NCI-H146 treated with DMSO at 0.1 percent for 48 hours (cell line): ENCODE measurements at regions not wholly inside any gene's neighbourhood (a gene's known extent, or its start where the extent isn't known, plus 50 kb on each side); places are given as distances from the start of the nearest gene placed in this dataset.
"Not testable (repeated sequence)": the region's sequence is repeated elsewhere in the genome, so short reads cannot be mapped to it uniquely, and the experiment has no call there.

ENCODE experiments used
- DNase-seq: peaks from one replicate; lab custom pipeline; 2025; ENCODE audit not compliant: unreplicated experiment; lab: John Stamatoyannopoulos, UW

DNA sequence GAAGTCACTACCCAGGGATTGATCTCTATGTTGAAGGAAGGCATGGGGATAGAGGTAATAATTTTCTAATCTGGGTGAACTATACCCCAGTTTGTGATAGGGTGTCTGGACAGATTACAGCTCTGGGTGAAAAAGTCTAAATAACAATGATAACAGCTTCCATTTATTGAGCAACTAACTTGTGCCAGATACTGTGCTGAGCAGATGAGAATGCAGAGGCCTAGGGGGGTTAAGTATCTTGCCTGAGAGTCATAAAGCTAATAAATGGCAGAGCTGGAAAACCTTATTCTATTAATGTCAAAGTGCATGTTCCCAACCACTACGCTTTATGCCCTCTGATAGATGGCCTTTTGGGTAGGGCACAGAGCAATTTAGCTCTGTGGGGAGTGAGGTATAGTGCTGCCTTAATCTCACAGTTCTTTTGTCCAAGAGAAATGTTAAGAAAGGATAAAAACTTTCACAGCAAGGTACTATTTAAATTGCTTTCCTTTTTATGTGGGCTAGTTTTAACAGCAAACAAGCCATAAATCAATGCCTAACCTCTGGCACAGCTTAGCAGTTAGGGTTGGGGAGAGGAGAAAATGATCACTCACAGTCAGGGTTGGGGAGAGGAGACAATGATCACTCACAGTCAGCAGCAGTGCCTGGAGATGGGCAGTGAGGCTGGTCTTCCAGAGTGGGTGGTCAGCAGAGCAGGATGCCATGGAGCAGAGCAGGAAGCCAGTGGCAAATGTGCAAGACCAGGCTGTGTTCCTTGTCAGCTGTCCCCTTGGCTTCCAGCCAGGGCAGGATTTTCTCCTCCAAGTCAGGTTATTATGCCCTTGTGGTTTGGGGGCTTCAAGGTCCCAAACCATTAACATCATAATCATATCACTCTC lies 187.0 kb downstream of the CARTPT start:
- DNase-seq, result peak; percentile 98

DNA sequence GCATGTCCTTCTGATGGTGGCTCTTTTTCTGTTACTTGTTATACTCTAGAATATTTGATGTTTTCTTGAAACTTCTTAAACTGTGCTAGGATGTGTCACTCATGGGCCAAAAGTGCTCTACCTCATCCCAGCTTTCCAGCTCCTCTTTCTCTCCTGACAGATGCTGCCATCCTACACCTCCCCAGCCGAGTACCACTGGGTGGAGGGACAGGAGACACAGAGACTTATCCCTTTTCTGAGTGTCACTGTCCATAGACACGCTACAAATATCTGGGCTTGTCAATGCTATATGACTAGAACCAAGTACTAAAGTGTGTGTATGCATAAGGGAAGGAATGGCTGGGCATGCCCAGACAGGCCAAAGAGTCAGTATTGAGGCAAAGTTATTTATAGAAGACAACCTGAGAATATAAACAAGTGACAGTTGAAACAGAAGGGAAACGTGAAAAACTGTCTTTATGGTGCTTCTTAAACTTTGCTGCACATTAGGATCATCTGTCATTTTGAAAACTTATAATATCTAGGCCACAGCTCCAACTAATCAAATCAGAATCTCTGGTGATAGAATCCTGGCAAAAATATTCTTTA lies 188.0 kb downstream of the CARTPT start:
- DNase-seq, result peak; percentile 41

DNA sequence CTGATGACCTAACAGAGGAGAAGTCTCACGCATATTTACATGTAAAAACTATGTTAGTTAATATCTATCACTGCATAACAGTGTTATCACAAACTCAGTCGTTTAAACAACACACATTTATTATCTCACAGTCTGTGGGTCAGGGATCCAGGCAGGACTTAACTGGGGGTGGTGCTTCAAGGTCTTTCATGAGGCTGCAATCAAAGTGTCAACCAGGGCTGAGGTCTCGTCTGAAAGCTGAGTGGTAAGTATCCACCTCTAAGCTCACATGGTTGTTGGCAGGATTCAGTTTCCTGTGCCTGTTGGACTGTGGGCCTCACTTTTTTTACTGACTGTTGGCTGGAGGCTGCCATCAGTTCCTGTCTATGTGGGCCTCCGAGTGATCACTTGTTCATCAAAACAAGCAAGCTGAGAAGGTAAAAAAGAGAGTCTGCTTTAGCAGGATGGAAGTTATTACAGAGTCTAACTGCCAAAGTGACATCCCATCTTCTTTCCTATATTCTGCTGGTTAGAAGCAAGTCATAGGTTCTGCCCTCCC lies 188.6 kb downstream of the CARTPT start:
- DNase-seq, result peak; percentile 33

DNA sequence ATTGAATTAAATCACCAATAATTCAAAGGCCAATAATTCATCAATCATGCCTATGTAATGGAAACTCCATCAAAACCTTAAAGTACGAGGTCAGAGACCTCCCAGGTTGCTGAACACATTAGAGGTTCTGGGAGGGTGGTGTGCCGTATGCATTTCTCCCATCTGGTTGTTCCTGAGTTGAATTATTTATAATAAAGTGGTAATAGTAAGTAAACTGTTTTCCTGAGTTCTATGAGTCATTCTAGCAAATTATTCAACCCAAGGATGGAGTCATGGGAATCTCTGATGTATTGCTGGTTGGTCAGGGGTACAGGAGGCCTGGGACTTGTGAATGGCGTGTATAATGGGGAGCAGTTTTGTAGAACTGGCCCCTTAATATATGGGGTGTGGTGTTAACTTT lies 191.7 kb downstream of the CARTPT start:
- no peak for DNase-seq

DNA sequence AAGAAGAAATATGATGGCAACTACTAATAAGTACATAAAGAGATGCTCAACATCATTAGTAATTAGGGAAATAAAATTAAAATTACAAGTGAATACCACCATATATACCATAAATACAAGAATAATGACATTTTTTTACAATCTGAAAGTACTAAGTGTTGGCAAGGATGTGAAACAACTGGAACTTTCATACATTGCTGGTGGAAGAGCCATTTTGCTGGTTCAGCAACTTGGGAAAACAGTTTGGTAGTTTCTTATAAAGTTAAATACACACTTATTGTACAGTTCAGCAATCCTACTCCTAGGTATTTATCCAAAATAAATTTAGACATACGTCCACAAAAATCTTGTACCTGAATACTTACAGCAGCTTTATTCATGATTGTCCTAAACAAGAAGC lies 192.9 kb downstream of the CARTPT start:
- no peak for DNase-seq

DNA sequence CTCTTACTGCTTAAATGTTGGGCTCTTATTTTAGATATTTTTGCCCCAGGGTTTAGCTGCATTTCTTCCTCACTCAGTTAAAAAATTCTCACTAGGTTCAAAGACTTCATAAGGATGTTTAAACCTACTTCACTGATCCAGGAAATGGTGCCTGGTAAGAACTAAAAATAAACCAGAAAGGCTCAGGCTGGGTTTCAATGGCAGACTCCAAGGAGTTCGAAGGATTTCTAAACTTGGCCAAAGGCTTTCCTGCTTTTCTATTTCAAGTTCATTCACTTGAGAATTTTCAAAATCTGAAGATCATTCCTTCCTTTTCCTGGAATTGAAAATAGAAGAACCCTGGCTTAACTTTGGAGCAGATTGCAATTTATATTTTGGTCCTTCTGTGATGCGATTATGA lies 193.0 kb upstream of the MAP1B start:
- no peak for DNase-seq

DNA sequence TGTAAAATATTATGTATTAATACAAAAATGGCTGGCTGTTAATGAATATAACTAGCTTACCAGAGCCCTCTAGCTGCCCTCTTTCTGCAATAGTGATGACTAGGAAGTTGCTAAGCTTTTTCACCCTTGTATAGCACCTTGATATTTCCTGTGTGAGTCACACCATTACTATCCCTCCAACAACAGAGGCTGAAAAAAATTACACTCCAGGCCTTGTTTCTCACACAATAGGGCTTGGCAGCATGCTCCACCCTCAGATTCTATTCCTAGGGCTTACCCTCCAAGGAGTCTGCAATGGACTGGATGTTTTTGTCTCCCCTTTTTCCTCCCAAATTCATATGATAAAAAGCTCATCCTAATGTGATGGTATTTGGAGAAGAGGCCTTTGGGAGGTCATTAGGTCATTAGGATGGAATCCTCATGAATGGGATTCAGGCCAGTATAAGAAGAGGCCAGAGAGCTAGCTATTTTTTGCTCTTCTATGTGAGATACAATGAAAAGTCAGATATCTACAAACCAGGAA lies 184.6 kb upstream of the MAP1B start:
- DNase-seq, result no peak

DNA sequence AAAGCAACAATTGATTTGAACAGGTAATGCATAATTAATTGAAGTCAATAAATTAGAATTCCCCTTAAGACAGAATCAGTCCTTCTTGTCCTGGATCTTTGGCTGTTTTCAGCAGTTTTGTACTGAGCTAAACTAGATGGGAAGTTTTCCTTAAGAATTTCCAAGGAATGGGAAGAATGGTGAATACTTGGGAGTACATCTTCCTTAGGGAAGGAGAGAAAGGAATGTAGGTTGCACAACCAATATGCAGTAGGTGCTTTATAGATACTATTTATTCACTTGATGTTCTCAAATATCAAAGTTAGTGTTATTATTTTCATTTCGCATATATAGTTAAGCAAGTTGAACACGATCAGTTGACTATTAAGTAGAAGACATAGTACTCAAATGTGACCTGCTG lies 183.5 kb upstream of the MAP1B start:
- no peak for DNase-seq

DNA sequence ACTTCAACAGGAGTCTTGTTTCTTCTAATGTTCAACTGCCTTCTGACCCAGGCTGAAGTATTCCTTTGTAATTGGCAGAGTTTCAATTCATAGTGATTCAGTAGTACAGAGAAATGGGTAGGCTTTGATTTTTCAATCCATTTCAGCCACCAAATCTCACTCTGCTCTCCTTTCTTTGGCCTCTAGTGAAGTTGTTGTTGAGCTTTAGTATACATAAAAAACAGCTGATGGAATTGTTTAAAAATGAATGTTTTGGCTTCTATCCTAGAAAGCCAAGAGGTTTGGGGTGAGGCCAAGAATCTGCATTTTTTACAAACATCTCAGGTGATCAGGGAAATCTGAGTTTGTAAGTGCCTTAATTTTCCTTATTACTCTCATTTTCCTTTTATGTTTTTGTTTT lies 182.9 kb upstream of the MAP1B start:
- no peak for DNase-seq

DNA sequence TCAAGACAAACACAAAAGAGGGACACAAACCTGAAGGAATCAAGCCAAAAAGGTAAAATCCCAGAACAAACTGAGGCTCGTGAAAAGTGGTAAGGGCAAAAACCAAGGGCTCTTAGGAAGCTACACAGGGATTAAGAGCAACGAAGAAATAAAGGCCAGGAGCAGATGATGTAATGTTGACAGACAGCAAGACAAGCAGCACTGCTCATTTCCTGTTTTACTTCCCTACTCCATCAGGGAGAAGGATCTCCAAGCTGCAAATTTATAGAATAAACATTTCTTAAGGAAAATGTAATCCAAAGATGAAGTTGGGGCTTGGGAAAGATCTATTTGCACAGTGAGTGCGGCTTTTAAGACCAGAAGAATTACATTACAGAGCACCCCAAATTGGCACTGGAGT lies 182.3 kb upstream of the MAP1B start:
- DNase-seq, result no peak

DNA sequence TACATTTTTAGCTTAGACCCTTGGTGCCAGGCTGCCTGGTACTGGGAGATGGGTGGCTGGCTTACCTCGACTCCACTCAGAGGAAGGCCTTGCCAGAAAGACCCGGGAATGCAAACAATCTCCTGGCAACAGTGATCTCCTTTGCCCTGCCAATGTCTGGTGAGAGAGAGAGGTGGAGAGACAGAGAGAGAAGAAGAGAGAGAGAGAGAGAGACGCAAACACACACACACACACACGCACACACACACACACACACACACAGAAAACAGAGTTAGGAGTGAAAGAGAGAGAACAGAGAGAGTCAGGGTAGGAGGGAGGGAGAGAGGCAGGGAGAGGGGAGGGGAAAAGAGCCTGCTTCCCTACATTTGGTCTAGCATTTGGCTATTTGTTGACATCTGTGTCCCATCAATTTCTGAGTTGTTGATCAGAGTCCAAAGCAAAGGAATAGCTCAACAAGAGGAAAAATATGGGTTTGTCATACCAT lies 181.6 kb upstream of the MAP1B start:
- no peak for DNase-seq

DNA sequence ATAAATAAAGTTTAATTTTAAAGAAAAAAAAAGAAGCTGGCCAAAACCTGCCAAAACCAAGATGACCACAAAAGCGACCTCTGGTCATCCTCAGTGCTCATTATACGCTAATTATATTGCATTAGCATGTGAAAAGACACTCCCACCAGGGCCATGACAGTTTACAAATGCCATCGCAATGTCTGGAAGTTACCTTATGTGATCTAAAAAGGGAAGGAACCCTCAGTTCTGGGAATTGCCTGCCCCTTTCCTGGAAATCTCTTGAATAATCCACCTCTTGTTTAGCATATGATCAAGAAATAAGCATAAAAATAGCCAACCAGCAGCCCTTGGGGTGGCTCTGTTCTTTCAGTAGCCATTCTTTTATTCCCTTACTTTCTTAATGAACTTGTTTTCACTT lies 178.3 kb upstream of the MAP1B start:
- no peak for DNase-seq

DNA sequence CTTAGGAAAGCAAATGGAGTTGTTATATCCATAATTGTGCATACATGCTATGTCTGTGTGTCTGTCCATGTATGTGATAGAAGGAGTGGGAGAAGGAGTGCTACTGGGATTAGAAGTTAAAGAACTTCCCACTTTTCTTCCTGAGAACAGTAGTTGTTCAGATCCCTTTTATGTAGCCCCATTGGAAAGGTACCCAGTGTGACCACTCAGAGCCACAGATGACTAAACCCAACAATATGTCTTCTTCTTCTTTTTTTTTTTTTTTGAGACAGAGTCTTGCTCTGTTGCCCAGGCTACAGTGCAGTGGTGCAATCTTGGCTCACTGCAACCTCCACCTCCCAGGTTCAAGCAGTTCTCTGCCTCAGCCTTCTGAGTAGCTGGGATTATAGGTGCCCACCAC lies 176.7 kb upstream of the MAP1B start:
- DNase-seq, result not testable (repeated sequence)

DNA sequence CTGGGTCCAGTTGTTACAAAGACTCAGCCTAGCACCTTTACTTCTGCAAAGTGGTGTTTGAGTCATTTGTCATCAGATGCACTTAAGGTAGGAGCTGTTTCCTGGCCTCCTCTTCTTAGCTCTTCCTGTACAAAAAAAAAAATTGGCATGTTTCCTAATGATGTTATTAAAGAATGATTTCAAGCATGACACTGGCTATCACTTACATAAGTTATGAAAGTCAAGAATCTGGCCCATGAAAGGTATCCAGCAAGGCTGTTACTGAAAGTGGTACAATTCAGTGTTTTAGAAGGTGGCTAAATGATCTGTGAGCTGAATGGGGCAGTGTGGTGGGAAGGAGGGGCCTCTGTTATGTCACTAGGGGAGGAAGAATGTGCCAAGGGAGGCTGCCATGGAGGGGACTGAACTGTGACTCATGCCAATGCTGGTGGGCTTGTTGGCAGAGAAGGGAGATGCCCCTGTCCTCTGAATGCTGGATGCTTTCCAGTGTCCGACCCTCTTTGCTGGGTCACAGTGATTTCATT lies 175.1 kb upstream of the MAP1B start:
- no peak for DNase-seq

DNA sequence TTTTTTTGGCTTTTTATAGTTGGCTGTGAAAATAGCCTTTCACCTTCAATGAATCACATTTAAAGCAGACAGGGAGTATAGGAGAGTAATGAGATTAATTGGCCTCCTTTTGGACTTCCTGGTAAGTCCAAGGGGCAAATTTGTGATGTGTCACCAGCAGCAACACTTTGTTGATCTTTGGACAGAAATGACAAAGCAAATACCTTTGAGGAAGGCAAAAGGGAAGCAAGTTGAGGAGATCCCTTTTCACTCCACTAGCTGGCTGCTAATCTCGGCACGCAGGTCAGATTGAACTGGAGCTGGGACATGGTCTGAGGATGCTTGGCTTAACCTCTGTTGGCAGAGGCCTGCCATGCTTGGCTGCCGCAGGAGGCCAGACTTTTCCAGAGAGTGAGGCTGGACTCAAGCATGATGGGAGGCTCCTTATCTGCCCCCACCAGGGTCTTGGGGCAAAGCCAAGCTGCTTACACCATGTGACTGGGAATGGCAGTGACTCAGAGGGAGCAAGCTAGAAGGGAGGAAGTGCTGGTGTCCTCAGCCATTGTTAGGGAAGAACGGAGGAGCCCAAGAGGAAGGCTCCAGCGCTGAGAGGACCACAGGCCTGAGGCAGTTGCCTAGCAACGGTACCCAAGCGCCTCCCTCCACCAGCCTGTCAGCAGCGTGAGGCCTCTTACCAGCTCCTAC lies 174.5 kb upstream of the MAP1B start:
- peak; percentile 62 for DNase-seq

DNA sequence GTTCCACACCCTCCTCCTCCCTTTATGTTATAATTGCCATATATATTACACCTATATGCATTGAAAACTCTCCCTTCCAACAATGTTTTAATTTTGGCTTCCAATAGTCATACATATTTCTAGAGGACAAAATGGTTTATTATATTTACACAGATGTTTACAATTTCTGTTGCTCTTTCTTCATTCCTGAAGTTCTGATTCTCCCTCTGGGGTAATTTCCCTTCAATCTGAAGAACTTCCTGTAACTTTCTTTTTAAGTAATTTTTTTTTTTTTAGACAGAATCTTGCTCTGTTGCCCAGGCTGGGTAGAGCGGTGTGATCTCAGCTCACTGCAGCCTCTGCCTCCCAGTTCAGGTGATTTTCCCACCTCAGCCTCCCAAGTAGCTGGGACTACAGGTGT lies 173.0 kb upstream of the MAP1B start:
- DNase-seq, result no peak

DNA sequence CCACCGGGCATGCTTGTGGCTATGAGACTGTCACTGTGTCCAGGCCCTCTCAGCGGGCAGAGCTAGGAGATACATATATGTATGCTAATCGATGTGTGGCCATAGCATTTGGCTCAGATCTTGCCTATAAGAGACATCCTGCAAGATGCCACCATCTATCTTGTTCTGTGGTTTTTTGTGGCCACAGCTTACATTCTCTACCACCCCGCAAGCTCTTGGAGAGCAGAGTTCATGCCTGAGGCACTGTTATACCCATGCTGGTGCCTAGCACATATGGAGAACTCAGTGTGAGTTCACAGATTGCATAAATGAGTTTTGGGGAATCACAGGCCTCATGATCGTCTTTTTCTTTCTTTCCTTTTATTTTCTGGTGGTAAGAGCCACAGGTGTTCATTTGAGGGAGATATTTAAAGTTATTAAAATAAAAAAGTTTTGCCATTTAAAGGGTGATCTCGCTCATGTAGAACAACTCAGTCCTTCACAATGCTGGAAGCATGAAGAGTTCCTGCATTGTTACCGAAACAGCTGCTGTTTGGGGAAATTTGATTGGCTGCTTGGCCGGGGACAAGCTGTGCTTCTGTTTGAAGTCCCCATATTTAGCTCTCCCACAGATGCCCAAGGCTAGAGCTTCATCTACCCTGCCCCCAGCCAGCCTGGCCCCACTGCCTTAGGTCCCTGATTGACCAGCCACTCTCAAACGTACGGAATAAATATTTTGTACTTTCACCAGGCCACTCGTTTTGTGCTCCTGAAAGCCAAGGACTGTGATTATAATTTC lies 169.2 kb upstream of the MAP1B start:
- DNase-seq, result peak; percentile 90

DNA sequence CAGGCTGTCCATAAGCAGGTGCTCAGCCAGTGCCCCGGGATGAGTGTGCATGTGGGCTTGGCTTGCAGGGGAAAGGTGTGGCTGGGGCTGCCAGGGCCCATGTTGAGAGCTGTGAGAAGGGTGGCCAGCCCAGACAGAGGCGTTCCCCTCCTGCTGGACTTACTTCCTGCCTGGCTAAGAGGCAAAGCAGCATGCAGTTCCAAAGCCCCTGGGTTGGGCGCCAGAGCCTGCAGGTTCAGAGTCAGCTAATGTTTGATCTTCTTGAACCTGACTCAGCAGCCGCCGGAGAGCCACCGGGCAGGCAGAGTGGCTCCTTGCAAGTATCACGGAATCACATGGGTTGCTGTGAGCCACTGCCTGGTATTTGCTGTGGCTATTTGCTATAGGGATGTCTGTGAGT lies 168.4 kb upstream of the MAP1B start:
- peak; percentile 95 for DNase-seq

DNA sequence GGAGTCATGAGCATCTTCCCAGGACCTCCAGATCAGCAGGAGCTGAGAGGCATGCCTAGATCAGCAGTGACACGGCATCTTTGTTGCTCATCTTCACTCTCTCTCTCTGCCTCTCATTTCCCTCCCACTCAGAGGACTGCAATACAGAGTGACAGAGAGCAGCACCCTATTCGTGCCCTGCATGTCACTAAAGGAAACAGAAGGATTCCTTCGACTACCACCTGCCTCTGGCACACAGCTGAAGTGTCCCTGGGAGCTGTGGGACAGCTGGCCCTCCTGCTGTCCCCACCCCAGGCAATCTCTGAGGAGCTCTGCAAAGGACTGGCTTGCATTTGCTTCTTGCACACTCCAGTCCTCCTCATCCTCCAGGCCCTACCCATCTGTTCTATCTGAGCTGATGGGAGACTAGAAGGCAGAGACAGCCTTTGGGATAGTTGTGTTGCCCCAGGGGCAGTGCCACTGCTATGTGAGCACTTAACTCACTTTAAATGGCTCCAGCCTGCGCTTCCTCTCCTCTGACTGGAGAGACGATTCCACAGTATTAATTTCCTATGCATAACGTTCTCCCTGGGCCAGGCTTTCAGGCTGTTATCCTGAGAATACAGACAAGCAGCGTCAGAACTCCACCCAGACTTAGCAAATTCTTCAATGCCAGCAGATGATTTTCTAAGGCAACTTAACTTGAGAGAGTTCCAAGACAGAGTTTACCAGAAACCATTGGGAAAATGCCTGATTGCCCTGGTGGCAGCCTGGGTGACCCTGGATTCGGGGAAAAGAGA lies 167.6 kb upstream of the MAP1B start:
- peak; percentile 76 for DNase-seq

DNA sequence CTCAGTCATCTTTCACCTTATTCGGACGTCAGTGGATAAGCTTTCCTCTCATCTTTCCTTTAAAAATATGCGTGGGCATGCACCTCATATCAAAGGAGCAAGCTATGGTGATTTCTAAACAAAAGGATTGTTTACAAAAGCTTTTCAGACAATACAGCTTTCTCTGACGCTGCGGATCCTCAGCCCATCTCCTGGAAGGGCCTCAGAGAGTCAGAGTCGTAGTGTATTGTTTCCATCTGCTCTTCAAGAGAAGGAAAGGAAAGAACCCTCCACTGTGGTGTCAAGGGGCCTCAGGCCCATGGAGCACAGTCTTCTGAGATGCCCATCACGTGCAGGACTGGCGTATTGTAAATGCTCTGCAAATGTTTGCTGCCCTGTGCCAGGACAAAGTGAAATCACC lies 163.4 kb upstream of the MAP1B start:
- peak; percentile 44 for DNase-seq
